Right lobe of liver (tissue), 6 donors: ENCODE measurements at regions not wholly inside any gene's neighbourhood (a gene's known extent, or its start where the extent isn't known, plus 50 kb on each side); places are given as distances from the start of the nearest gene placed in this dataset.

Experiments used
- ATAC-seq, 4 donors: fragments of 200-7000 bp; cut with Tn5 transposase; one replicate each; pipeline ENCODE4 v1.9.1; 2020; ENCODE audit warnings: mild to moderate bottlenecking in 4 of 4, moderate library complexity in 4 of 4
- DNase-seq, 3 donors: peaks; one replicate each; pipeline ENCODE4 v3.0.0-alpha.2; 2020
- H3K27ac ChIP-seq, 3 donors: fragments of 200-600 bp; one replicate each; pipeline ENCODE4 v1.8.0; 2022
- H3K27me3 ChIP-seq, 2 donors: fragments of 200-600 bp; one replicate each; pipeline ENCODE4 v1.8.0; 2022
- H3K36me3 ChIP-seq, 4 donors: fragments of 200-600 bp; sonication (generic) in 1 of 4; one replicate each; pipeline versions ENCODE4 v1.5.1 to v1.8.0; 2017 to 2022; ENCODE audit warnings: control low read depth in 1 of 4
- H3K4me1 ChIP-seq, 4 donors: fragments of 200-600 bp; sonication (generic) in 1 of 4; one replicate each; pipeline versions ENCODE4 v1.5.1 to v1.8.0; 2017 to 2022; ENCODE audit warnings: control low read depth in 1 of 4
- H3K4me3 ChIP-seq, 3 donors: fragments of 200-600 bp; one replicate each; pipeline ENCODE4 v1.8.0; 2022
- H3K9me3 ChIP-seq, 4 donors: fragments of 200-600 bp; sonication (generic) in 1 of 4; one replicate each; pipeline versions ENCODE4 v1.5.1 to v1.8.0; 2017 to 2022; ENCODE audit warnings: control low read depth in 1 of 4
- POLR2A ChIP-seq: fragments of 450-650 bp; IDR thresholded peaks from one replicate; pipeline ENCODE4 v1.6.1; 2017; ENCODE audit warnings: antibody characterized with exemption, mild to moderate bottlenecking
- WGBS: methylation state at CpG from one replicate; pipeline ENCODE4 v1.1.6; 2018; ENCODE audit warnings: low coverage, low lambda C conversion rate; ENCODE audit not compliant: insufficient coverage; ENCODE audit errors: missing lambda C conversion rate; 5-methylcytosine and 5-hydroxymethylcytosine counted together
- intact Hi-C, 2 donors: fragments of 100-400 bp; cut with DNase I; formaldehyde crosslinking; loops; one replicate each; pipeline versions ENCODE4 v1.11.2 to v1.14.1; 2022
- TF ChIP-seq, protein P1 (sequence below), 4 donors: fragments of 200-600 bp in 3 of 4; fragments of 450-650 bp in 1 of 4; IDR thresholded peaks; one replicate each; pipeline versions ENCODE4 v1.5.1 to v1.8.0; 2016 to 2022; ENCODE audit warnings: antibody characterized with exemption in 4 of 4, mild to moderate bottlenecking in 2 of 4
- donor health status: DM: no; HTN: yes; CAD: no.
- donor health status: DM: no; HTN: no; CAD: no.
- donor health status: DM: no; HTN: no; CAD: no.
- donor health status: DM: no; HTN: yes; CAD: no.
- donor health status: DM: no; HTN: yes; CAD: no.

DNA sequence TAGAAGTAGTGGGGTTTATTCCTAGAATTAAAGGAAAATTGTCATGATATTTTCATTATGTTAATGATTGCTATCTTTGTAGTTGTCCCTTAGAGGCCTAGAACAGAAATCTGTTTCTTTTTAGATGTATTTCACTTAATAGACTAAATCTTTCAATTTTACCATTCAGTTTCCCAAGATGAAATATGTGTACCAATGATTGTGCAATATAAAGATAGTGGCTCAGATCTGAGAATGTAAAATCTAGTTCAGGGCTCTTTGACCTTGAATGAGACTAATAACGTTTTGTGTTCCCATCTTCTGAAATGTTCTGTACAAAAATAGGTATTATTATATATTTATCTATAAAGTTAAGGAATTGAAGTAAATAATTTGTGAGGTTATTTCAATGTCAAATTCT is 947.9 kb downstream of the DTWD2 start:
- 7% methylated on average over 1 of the region's 1 CpG for WGBS
- H3K27ac ChIP-seq = no peak overlapping the region
- H3K36me3 ChIP-seq = no peaks in the 10 kb centered on the region
- TF ChIP-seq, protein P1, sequence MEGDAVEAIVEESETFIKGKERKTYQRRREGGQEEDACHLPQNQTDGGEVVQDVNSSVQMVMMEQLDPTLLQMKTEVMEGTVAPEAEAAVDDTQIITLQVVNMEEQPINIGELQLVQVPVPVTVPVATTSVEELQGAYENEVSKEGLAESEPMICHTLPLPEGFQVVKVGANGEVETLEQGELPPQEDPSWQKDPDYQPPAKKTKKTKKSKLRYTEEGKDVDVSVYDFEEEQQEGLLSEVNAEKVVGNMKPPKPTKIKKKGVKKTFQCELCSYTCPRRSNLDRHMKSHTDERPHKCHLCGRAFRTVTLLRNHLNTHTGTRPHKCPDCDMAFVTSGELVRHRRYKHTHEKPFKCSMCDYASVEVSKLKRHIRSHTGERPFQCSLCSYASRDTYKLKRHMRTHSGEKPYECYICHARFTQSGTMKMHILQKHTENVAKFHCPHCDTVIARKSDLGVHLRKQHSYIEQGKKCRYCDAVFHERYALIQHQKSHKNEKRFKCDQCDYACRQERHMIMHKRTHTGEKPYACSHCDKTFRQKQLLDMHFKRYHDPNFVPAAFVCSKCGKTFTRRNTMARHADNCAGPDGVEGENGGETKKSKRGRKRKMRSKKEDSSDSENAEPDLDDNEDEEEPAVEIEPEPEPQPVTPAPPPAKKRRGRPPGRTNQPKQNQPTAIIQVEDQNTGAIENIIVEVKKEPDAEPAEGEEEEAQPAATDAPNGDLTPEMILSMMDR (IDR thresholded peaks at IDR 0.05) = no peak
- TF ChIP-seq POLR2A = no peak
- H3K4me3 ChIP-seq = no peak overlapping the region
- H3K4me1 ChIP-seq = no peaks in the 10 kb centered on the region
- ATAC-seq (no peak), DNase-seq (no peak)
- intact Hi-C loops = no loop called here
- no peaks in the 10 kb centered on the region for H3K9me3 ChIP-seq
- no peaks in the 10 kb centered on the region for H3K27me3 ChIP-seq

DNA sequence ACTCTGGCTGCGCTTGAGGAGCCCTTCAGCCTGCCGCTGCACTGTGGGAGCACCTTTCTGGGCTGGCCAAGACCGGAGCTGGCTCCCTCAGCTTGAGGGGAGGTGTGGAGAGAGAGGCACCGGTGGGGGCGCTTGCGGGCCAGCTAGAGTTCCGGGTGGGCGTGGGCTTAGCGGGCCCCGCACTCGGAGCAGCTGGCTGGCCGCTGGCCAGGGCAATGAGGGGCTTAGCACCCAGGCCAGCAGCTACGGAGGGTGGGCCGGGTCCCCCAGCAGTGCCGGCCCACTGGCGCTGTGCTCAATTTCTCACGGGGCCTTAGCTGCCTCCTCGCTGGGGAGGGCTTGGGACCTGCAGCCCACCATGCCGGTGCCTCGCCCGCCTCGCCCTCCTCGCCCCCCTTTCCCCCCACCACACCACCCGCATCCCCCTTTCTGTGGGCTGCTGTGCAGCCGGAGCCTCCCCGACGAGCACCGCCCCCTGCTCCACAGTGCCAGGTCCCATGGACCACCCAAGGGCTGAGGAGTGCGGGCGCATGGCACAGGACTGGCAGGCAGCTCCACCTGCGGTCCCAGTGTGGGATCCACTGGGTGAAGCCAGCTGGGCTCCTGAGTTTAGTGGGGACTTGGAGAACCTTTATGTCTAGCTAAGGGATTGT is 954.5 kb downstream of the DTWD2 start:
- peak in 1 of 3 donors; percentile 36 for DNase-seq
- Histone ChIP-seq H3K27me3 (no peaks in the 10 kb centered on the region), H3K27ac (no peak overlapping the region), H3K36me3 (no peaks in the 10 kb centered on the region), H3K9me3 (no peaks in the 10 kb centered on the region), H3K4me1 (no peaks in the 10 kb centered on the region), H3K4me3 (no peak overlapping the region)
- no peak for TF ChIP-seq POLR2A
- TF ChIP-seq, protein P1 (IDR thresholded peaks at IDR 0.05) = no peak
- no CpG with 5 or more reads among the region's 31 CpGs for WGBS
- intact Hi-C loops = no loop called here
- no peak for ATAC-seq

DNA sequence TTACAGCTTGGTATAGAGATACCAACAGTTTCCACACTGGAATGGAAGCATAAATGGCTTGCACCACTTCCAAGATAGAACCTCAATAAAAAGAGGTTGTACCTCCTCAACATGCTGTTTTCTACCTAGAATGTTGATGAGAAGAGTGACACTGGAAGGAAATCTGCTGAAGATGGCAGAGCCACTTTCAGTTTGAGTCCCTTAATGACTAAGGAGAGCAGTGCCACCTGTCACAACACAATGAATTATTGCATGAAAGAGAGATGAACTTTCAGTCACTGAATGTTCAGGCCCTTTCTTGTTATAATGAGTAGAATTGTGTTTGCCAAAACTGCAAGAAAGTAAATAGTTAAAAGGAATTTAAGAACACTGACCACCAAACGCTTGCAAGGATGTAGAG is 958.5 kb downstream of the DTWD2 start:
- Histone ChIP-seq H3K9me3 (no peaks in the 10 kb centered on the region), H3K27ac (no peak overlapping the region), H3K4me1 (no peaks in the 10 kb centered on the region), H3K36me3 (no peaks in the 10 kb centered on the region), H3K4me3 (no peak overlapping the region), H3K27me3 (no peaks in the 10 kb centered on the region)
- 29% methylated on average over 1 of the region's 1 CpG for WGBS
- DNase-seq (no peak), ATAC-seq (no peak)
- intact Hi-C loops = no loop called here
- TF ChIP-seq POLR2A = no peak
- TF ChIP-seq, protein P1 (IDR thresholded peaks at IDR 0.05) = no peak

DNA sequence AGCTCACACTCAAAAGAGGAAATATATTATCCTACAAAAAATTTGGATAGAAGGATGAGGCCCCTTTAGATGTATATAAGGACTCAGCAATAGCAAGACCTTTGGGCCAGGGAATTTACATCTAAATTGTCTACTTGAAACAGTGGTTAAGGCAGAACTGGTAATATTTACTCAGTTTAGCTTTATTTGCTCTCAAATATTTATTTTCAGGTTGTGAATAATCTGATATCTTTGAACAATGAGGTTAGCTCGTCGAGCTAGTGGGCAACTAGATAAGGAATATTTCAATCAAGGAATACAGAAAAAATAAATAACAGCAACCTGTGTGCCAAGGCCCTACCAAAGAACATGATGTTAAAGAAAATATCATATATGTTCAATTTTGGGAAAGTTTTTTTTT is 966.3 kb downstream of the DTWD2 start:
- intact Hi-C loops = no loop called here

More for the DNA sequence above, 966.3 kb downstream of the DTWD2 start:
- H3K36me3 ChIP-seq = no peaks in the 10 kb centered on the region
- no peak overlapping the region for H3K27ac ChIP-seq
- TF ChIP-seq POLR2A = no peak
- TF ChIP-seq, protein P1 (IDR thresholded peaks at IDR 0.05) = no peak
- 23% methylated on average over 2 of the region's 2 CpGs for WGBS
- no peaks in the 10 kb centered on the region for H3K27me3 ChIP-seq
- H3K4me1 ChIP-seq = no peaks in the 10 kb centered on the region
- H3K9me3 ChIP-seq = no peaks in the 10 kb centered on the region
- DNase-seq (no peak), ATAC-seq (no peak)
- no peak overlapping the region for H3K4me3 ChIP-seq
